AG09319 (cell line): ENCODE measurements at regions not wholly inside any gene's neighbourhood (a gene's known extent, or its start where the extent isn't known, plus 50 kb on each side); places are given as distances from the start of the nearest gene placed in this dataset.

Source experiments
- DNase-seq: peaks from one replicate; pipeline ENCODE4 v3.0.0-alpha.2; 2010; ENCODE audit warnings: low read depth; ENCODE audit errors: extremely low read depth
- TF ChIP-seq, protein P1 (sequence below): IDR thresholded peaks from 2 replicates; pipeline ENCODE4 v1.5.1; 2011; ENCODE audit warnings: low read depth, mild to moderate bottlenecking, inconsistent platforms, low read length, moderate library complexity

DNA sequence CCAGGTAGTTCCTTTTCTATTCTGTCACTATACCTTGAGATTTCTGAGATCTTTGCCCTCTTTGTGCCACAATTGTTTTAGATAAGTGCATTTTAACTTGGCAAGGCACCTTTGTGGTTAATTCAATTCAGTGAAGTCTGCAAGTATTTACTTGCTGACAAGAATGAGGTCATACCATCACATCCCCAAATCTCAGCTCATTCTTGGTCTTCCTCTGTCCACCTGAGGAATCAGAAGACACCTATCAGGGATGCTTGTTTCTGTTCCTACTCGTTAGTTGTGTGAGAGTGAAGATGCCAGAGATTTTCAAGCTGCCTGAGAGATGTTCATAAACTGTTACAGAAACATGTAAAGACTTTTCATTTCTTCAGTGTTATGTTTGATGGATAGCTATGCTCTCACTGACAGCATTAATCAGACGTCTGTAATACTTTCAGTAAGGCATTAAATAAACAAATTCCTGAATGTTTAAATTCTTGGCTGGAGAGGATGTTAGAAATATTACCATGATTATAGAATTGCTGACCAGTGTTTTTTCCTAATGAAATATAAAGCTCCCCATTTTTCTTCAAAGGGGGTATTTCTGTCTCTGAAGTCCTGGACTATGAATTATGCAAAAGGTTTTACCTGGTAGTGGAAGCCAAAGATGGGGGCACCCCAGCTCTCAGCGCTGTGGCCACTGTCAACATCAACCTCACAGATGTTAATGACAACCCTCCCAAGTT, 135.0 kb upstream of the MTNR1B start:
- DNase-seq = no peak
- TF ChIP-seq, protein P1, sequence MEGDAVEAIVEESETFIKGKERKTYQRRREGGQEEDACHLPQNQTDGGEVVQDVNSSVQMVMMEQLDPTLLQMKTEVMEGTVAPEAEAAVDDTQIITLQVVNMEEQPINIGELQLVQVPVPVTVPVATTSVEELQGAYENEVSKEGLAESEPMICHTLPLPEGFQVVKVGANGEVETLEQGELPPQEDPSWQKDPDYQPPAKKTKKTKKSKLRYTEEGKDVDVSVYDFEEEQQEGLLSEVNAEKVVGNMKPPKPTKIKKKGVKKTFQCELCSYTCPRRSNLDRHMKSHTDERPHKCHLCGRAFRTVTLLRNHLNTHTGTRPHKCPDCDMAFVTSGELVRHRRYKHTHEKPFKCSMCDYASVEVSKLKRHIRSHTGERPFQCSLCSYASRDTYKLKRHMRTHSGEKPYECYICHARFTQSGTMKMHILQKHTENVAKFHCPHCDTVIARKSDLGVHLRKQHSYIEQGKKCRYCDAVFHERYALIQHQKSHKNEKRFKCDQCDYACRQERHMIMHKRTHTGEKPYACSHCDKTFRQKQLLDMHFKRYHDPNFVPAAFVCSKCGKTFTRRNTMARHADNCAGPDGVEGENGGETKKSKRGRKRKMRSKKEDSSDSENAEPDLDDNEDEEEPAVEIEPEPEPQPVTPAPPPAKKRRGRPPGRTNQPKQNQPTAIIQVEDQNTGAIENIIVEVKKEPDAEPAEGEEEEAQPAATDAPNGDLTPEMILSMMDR = no peak

DNA sequence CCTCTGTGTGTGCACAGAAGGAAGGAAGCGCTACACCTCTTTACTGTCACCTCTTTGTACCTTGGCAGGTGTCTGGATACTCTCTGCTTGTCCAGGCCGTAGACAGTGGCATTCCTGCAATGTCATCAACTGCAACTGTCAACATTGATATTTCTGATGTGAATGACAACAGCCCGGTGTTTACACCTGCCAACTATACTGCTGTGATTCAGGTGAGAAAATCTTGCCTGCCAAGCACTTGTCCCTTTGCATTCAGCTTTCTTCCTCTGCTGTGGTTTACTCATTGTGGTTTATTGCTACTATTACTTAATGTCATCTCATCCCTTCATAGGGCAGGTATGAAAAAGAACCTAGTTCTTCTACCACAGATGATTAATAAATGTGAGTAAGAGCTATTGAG, 131.9 kb upstream of the MTNR1B start:
- DNase-seq = no peak
- TF ChIP-seq, protein P1 = no peak

DNA sequence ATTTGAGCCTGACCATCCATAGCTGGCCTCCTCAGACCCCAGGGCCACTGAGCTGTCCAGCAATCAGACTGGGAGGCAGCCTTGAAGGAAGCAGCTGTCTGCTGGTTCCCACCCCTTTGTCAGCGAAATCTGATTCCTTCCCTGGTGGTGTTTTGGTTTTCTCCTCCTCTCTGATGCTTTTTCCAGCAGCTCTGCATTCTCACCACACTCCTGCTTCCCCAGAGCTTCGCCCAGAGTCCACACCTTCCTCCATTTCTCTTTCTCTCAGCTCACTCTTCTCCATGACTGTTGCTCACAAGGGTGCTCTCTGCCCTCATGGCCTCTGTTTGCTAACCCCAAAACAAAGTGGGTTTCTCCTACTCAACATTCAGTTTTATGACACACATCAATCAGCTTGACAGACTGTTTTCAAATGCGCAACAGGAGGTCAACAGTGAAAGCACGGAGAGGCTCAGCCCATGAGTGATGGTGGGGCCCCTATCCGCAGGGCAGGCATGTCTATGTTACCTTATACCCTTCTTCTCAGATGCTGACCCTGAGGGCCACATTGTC, 130.6 kb upstream of the MTNR1B start:
- DNase-seq = no peak
- TF ChIP-seq, protein P1 = no peak

DNA sequence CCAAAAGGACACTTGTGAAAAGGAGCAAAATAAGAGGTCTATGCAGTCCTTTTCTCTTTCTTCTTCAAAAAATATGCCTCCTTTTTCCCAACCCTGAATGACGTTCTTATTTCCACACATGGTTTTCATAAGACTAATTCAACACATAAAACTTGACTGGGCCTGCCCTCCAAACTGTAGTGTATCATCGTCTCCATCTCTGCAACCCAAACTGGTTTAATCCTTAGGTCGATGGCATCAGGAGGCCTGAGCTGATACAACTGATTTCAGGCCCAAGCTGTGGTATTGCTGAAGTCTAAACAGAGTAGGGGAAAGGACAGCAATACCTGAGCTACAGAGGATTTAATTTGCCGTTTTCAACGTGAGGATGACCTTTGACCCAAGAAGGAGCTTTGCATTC, 130.0 kb upstream of the MTNR1B start:
- no peak for DNase-seq
- TF ChIP-seq, protein P1 = no peak

DNA sequence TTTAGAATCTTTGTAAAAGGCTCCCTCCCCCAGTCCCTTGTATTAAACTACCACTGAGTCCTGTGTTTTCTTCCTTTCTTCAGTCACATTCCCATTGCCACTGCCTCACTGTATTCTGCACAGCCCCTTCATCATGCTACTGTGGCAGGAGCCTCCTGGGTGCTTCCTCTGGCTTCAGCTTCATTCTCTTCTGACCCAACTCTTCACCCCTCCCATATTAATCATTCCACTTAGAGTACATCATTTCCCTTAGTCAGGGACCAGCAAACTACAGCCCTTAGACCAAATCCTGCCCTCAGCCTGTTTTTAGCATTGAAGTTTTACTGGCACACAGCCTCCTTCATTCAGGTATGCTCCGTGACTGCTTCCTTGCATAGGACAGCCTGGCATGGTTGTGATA, 127.7 kb upstream of the MTNR1B start:
- no peak for DNase-seq
- TF ChIP-seq, protein P1 = no peak

DNA sequence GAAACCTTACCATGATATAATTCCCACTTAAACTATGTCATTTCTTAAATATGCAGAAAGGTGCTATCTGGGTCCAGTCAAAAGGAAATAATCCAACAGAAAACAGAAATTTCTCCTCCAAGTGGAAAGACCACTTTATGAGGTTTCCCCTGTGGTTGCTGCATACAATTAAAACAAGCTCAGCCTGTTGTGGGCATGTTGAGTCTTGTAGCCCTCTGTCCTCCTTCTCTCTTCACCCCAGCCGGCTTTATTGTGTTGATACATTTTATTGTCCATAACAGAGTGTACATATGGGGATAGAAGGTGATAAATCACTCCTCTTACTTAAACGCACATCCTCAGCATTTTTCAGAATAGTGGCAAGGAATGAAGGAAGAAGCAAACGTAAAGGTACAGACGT, 126.0 kb upstream of the MTNR1B start:
- DNase-seq = no peak
- TF ChIP-seq, protein P1 = no peak

DNA sequence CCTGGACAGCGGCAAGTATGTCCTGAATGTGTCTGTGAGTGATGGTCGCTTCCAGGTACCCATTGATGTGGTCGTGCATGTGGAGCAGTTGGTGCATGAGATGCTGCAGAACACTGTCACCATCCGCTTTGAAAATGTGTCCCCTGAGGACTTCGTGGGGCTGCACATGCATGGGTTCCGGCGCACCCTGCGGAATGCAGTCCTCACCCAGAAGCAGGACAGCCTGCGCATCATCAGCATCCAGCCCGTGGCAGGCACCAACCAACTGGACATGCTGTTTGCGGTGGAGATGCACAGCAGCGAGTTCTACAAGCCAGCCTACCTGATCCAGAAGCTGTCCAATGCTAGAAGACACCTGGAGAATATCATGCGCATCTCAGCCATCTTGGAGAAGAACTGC, 125.3 kb upstream of the MTNR1B start:
- DNase-seq = no peak
- TF ChIP-seq, protein P1 = no peak
